ENCODE measurements at regions not wholly inside any gene's neighbourhood (a gene's known extent, or its start where the extent isn't known, plus 50 kb on each side); places are given as distances from the start of the nearest gene placed in this dataset.

DNA sequence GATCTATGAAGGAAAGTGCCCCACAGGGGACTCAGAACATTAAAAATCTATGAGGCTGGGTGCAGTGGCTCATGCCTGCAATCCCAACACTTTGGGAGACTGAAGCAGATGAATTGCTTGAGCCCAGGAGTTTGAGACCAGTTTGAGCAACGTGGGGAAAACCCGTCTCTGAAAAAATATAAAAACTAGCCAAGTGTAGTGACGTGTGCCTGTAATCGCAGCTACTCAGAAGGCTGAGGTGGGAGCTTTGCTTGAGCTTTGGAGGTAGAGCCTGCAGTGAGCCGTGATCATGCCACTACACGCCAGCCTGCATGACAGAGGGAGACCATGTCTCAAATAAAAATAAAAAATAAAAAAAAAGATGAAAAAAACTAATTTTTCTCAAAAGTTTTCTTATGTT, 1070.6 kb downstream of the PCDH9 start:
- no peak for TF ChIP-seq RNF219 (CRISPR knock-in tag; IDR thresholded peaks at IDR 0.05)
- TF ChIP-seq, protein P1, sequence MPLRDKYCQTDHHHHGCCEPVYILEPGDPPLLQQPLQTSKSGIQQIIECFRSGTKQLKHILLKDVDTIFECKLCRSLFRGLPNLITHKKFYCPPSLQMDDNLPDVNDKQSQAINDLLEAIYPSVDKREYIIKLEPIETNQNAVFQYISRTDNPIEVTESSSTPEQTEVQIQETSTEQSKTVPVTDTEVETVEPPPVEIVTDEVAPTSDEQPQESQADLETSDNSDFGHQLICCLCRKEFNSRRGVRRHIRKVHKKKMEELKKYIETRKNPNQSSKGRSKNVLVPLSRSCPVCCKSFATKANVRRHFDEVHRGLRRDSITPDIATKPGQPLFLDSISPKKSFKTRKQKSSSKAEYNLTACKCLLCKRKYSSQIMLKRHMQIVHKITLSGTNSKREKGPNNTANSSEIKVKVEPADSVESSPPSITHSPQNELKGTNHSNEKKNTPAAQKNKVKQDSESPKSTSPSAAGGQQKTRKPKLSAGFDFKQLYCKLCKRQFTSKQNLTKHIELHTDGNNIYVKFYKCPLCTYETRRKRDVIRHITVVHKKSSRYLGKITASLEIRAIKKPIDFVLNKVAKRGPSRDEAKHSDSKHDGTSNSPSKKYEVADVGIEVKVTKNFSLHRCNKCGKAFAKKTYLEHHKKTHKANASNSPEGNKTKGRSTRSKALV (CRISPR knock-in tag; IDR thresholded peaks at IDR 0.05): no peak
- TF ChIP-seq, protein P2, sequence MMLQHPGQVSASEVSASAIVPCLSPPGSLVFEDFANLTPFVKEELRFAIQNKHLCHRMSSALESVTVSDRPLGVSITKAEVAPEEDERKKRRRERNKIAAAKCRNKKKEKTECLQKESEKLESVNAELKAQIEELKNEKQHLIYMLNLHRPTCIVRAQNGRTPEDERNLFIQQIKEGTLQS (CRISPR knock-in tag; IDR thresholded peaks at IDR 0.05): no peak
- TF ChIP-seq FOXA1 (IDR thresholded peaks at IDR 0.05): no peak
- no peak for TF ChIP-seq FOXA1 (CRISPR knock-in tag; IDR thresholded peaks at IDR 0.05)
- TF ChIP-seq NFRKB (IDR thresholded peaks at IDR 0.05): no peak
- no peak for TF ChIP-seq SUZ12 (IDR thresholded peaks at IDR 0.05; ENCODE audit: low read depth, low read length)
- TF ChIP-seq TBL1XR1 (IDR thresholded peaks at IDR 0.05; ENCODE audit: borderline replicate concordance, low read length, partially characterized antibody): no peak
- TF ChIP-seq ZNF605 (CRISPR knock-in tag; IDR thresholded peaks at IDR 0.05): no peak
- TF ChIP-seq CTCF (CRISPR knock-in tag; IDR thresholded peaks at IDR 0.05): no peak
- TF ChIP-seq TARDBP (CRISPR knock-in tag; IDR thresholded peaks at IDR 0.05): no peak
